LNCAP (cell line): ENCODE measurements at regions not wholly inside any gene's neighbourhood (a gene's known extent, or its start where the extent isn't known, plus 50 kb on each side); places are given as distances from the start of the nearest gene placed in this dataset.

ENCODE experiments used
- TF ChIP-seq, protein P1 (sequence below): fragments of 450-650 bp; IDR thresholded peaks from 2 replicates; pipeline ENCODE4 v1.5.1; 2017; ENCODE audit warnings: mild to moderate bottlenecking

DNA sequence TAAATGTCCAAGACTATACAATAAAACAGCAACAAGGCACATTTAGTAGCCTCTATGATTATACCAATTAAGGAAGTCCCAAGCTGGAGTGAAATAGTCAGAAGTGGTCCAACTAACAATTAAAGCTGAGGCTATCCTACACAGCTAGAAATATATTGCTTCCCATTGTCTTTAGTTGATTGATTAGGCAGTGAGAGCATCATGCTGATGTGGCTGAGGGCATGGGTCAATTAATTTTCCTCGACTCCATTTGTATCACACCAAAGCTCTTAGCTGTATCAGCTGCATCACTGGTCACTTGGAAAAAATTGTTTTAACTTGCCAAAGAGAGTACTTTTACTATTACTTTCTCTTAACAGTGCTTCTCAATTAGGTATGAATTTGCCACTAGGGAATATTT, 328.7 kb upstream of the NT5E start:
- TF ChIP-seq, protein P1, sequence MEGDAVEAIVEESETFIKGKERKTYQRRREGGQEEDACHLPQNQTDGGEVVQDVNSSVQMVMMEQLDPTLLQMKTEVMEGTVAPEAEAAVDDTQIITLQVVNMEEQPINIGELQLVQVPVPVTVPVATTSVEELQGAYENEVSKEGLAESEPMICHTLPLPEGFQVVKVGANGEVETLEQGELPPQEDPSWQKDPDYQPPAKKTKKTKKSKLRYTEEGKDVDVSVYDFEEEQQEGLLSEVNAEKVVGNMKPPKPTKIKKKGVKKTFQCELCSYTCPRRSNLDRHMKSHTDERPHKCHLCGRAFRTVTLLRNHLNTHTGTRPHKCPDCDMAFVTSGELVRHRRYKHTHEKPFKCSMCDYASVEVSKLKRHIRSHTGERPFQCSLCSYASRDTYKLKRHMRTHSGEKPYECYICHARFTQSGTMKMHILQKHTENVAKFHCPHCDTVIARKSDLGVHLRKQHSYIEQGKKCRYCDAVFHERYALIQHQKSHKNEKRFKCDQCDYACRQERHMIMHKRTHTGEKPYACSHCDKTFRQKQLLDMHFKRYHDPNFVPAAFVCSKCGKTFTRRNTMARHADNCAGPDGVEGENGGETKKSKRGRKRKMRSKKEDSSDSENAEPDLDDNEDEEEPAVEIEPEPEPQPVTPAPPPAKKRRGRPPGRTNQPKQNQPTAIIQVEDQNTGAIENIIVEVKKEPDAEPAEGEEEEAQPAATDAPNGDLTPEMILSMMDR, result no peak

DNA sequence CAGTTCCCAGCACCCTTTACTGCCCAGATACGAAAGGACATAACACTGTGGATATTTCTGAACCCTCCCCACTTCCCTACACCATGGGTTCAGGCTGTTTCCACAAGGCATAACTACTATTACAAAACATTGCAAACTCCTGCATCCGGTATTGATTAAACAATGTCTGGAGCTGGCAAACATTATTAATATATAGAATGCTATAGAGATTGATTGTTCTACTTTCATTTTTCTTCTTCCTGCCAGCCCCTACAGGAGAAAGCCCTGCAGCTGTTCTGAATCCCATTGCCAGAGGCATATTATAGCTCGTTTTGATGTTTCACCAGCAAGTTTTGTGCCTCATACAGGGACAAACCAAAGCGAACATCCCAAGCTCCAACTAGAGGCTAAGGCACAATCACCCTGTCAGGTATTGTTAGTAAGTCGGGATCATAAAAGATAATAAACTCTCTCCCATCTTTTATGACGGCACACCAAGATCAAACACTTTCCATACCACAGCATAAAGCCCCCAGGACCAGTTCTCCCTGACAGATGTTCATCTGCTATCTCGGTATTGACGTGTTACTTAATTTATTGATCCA, 331.1 kb upstream of the NT5E start:
- TF ChIP-seq, protein P1, result no peak

DNA sequence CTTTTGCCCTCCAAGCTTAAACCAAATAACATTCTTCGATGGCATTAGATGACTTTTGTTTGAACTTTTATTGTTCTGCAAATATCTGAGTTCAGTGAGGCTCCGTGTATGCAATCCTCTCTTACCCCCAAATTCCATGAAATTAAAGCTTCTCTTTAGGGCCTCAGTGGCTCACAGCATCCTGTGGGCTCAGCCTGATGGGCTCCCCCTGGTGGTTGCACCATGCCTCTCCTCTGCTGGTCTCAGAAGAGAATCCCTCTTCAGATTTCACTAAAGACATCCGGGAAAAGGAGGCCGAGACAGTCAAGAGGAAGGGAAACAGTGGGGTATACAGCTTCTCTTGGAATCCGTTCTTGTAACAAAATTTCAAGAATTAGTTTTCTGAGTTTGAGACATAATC, 331.6 kb upstream of the NT5E start:
- TF ChIP-seq, protein P1, result no peak

DNA sequence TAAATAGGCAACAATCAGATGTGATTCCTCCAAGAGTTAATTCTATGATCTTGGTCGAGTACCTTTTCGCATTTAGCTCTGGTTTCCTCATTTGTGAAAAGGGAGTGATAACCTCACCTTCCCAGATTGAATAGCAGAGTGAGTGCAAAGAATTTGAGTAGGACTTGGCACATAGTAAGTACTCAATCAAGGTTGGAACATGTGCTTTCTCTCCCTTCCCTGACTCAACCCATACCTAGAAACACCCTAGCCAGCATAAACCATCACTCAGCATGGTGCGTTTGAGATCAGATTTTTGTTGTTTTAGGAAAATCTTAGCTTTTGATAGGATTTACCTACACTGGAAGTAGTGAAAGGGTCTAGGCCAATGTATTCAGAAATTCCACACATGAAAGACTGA, 333.4 kb upstream of the NT5E start:
- TF ChIP-seq, protein P1, result no peak

DNA sequence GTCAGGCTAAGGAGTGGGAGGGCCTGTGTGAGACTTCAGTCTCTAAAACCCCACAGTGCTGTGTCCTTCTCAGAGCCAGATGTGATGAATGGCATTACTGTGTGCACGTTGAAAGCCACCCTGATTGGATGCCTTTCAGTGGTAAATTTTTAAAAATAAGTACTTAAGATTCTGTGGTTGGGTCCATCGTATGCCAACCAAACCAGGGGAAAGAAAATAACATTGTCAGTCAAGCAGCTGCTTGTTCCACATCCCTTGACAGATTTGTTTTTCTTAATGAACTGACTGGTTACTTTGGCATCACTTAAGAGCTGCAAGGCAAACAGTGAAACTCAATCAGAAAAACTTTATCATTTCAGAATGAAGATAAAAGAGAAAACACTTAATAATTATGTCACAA, 334.0 kb upstream of the NT5E start:
- TF ChIP-seq, protein P1, result no peak

DNA sequence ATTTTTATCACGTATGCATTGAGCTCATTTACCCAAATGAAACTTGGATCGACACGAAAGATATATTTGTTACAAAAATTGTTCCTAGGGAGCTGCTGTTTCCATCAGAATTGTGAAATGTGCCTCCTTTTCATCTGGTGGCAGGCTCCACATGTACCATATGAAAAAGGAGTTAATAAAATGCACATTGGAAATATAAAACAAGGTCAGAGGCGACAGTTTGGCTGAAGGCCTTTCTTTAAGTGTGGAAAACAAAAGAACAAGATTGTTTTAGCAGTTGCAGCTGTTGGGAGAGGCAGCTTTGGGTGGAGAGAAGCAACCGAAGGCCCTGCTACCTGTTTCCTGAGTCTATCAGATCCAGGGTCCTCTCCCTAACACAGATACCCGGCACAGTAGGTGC, 334.5 kb upstream of the NT5E start:
- TF ChIP-seq, protein P1, result no peak

DNA sequence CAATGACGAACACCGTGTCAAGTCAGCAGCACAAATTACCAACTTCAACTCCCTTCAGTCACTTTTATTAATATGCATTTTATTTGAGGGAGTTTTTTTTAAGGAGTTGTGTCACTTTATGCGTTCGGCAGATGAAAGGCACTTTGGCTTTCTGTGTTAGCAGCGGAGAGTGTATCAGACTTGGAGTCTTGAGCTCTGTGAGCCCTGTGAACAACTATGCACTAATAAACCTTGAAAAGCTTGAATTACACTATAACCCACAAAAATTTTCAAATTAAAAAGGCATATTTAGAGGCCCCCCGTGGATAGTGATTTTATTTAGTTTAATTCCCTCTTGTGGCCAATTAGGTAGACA, 335.3 kb upstream of the NT5E start:
- TF ChIP-seq, protein P1, result no peak

DNA sequence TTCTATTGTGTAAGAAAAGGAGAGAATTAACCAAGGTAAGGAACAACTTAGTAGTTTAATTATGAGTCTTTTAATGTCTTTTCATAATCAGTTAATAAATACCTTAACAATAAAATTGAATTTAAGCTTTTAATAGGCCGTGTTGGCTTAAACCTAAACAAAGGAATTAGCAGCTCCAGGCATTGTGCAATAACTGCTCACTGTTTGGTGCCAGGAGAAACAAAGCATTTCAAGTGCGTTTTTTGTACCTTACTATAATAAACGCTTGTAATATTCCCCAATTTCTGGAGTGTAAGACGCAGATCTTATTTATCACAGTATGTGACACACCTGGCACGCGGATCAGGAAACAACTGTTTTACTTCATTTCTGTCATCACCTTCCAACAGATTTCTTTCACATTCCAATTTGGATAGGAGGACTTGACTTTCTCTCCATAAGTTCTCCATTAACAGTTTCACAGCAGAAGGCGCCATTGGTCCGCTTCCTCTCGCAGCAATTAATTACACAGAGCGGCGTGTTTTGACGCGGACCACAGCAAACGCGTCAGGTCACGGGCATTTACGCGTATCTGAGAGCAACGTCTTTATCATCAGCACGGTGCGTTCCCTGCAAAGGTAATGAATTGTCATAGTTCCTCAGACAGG, 335.8 kb upstream of the NT5E start:
- TF ChIP-seq, protein P1, result no peak
